ENCODE measurements at regions not wholly inside any gene's neighbourhood (a gene's known extent, or its start where the extent isn't known, plus 50 kb on each side); places are given as distances from the start of the nearest gene placed in this dataset.

DNA sequence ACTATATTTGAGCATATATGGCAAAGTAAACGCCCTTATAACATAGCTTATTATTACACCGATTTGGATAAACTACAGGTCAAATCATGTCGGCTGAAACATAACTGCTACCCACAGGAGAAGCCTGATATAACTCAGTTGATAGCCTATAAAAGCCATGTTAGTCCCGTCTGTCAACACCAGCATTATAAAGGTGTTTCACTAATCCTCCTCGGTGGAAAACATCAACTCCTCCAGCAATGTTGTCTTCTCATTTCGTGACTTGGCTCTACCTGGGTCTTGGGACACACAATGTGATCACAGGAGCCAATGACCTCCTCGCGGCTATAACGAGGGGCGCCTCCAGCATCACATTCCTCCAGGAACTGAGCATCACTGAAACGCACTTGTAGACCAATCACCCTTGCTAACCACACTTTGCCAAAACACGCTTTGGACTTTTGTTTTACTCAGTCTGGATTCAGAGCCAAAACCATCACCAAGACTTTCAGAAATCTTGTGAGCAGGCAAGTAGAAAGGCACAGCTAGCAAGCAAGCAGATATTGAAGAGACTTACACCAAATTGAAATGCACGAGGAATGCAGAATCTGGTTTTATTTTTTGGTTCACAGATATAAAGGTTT, 269.7 kb upstream of the NFE2L3 start:
- Histone ChIP-seq H3K79me2 (ENCODE audit: low read depth) (no peaks in the 10 kb centered on the region), H3K4me2 (no peak overlapping the region), H3K36me3 (ENCODE audit: low read depth) (no peaks in the 10 kb centered on the region), H3K27ac (no peak overlapping the region), H3K27me3 (ENCODE audit: insufficient read depth, low read depth) (peaks cover 75% of the 10 kb centered on the region), H3K4me1 (replicated peaks; ENCODE audit: insufficient read depth) (no peaks in the 10 kb centered on the region), H2AFZ (no peak overlapping the region), H3F3A (ENCODE audit: insufficient read depth, low read depth) (no peaks in the 10 kb centered on the region), H3K9me3 (ENCODE audit: insufficient read depth, low read depth) (no peaks in the 10 kb centered on the region), H3K4me3 (no peak overlapping the region), H3K9me2 (ENCODE audit: insufficient read depth) (no peaks in the 10 kb centered on the region), H4K20me1 (ENCODE audit: insufficient read depth) (no peaks in the 10 kb centered on the region)
- TF ChIP-seq EZH2 (IDR thresholded peaks at IDR 0.05; ENCODE audit: low read depth): no peak
- TF ChIP-seq, protein P1, sequence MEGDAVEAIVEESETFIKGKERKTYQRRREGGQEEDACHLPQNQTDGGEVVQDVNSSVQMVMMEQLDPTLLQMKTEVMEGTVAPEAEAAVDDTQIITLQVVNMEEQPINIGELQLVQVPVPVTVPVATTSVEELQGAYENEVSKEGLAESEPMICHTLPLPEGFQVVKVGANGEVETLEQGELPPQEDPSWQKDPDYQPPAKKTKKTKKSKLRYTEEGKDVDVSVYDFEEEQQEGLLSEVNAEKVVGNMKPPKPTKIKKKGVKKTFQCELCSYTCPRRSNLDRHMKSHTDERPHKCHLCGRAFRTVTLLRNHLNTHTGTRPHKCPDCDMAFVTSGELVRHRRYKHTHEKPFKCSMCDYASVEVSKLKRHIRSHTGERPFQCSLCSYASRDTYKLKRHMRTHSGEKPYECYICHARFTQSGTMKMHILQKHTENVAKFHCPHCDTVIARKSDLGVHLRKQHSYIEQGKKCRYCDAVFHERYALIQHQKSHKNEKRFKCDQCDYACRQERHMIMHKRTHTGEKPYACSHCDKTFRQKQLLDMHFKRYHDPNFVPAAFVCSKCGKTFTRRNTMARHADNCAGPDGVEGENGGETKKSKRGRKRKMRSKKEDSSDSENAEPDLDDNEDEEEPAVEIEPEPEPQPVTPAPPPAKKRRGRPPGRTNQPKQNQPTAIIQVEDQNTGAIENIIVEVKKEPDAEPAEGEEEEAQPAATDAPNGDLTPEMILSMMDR (conservative IDR thresholded peaks at IDR 0.05): no peak
- CTCF ChIA-PET: no interaction called here
- intact Hi-C loops (cut with micrococcal nuclease; ENCODE audit: unreplicated experiment): no loop called here
- POLR2A ChIA-PET (ENCODE audit: unreplicated experiment): no interaction called here
- no TSS peak for BruUV-seq (replicated peaks)
- DNase-seq: no peak

DNA sequence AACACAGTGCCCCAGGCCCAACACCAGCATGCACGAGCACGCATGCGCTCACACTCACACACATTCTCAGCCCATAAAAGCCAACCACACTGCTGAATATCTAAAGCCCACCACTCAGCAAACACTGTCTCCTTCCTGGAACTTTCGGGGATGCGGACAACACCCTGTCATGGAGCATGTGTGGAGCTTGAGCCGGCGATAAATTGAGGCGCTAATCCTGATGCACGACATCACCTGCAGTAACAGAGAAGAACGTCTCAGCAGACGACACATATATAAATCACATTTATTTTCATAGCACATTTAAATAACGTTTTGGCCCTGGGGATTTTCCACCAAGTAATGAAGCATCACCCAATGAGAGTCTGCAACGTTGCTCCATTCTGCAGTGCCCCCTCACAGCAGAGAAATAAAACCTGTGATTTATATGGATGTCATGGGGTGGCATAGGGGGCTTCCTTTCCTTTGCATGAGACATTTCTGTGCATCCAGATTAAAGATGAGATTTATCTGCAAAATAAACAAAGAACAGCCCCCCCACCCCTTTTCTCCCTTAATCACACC, 267.7 kb upstream of the NFE2L3 start:
- Histone ChIP-seq H3K4me3 (no peak overlapping the region), H3K27me3 (ENCODE audit: insufficient read depth, low read depth) (peaks cover 55% of the 10 kb centered on the region), H4K20me1 (ENCODE audit: insufficient read depth) (no peaks in the 10 kb centered on the region), H3K4me1 (replicated peaks; ENCODE audit: insufficient read depth) (no peaks in the 10 kb centered on the region), H3K9me3 (ENCODE audit: insufficient read depth, low read depth) (no peaks in the 10 kb centered on the region), H3K4me2 (no peak overlapping the region), H3K9me2 (ENCODE audit: insufficient read depth) (no peaks in the 10 kb centered on the region; the same call in 1 of the 2 replicates), H2AFZ (no peak overlapping the region), H3K36me3 (ENCODE audit: low read depth) (no peaks in the 10 kb centered on the region), H3K27ac (no peak overlapping the region), H3K79me2 (ENCODE audit: low read depth) (no peaks in the 10 kb centered on the region), H3F3A (ENCODE audit: insufficient read depth, low read depth) (no peaks in the 10 kb centered on the region)
- TF ChIP-seq, protein P1 (conservative IDR thresholded peaks at IDR 0.05): no peak
- no peak for TF ChIP-seq EZH2 (IDR thresholded peaks at IDR 0.05; ENCODE audit: low read depth)
- no peak for DNase-seq
- no TSS peak for BruUV-seq (replicated peaks)
- ChIA-PET CTCF (no interaction called here), POLR2A (ENCODE audit: unreplicated experiment) (no interaction called here)
- intact Hi-C loops (cut with micrococcal nuclease; ENCODE audit: unreplicated experiment): no loop called here

DNA sequence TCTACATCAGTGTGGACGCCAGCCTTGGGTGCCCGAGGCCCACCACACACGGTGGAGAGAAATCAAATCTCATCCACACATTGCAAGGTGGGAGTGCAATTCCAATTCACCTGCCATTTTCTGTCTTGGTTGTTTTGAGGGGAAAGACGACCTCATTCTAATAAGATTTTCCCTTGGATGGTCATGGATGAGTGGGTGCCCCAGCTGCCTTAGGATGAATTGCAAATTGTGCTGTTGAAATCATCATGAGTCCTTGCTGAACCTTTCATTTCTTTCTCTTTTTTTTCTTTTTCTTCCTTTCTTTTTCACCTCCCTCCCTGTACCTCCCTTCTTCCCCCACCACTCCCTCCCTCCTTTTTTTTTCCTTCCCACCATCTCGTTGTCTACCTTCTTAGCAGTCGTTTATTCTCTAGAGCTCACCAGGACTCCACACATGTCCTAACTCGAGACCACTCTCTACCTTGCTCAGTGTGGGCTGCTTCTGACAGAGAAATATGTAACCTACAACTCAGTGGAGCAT, 266.9 kb upstream of the NFE2L3 start:
- CTCF ChIA-PET: interaction anchor here (0.7 kb wide), 1 partner anchor 400 kb away, joined by 14 read pairs; no protein-coding TSS in a partner anchor
- Histone ChIP-seq H3K9me2 (ENCODE audit: insufficient read depth) (no peaks in the 10 kb centered on the region; the same call in 1 of the 2 replicates), H3F3A (ENCODE audit: insufficient read depth, low read depth) (no peaks in the 10 kb centered on the region), H2AFZ (no peak overlapping the region), H4K20me1 (ENCODE audit: insufficient read depth) (no peaks in the 10 kb centered on the region), H3K79me2 (ENCODE audit: low read depth) (no peaks in the 10 kb centered on the region), H3K4me2 (no peak overlapping the region), H3K4me3 (no peak overlapping the region), H3K36me3 (ENCODE audit: low read depth) (no peaks in the 10 kb centered on the region), H3K27me3 (ENCODE audit: insufficient read depth, low read depth) (peaks cover 48% of the 10 kb centered on the region), H3K27ac (no peak overlapping the region), H3K9me3 (ENCODE audit: insufficient read depth, low read depth) (no peaks in the 10 kb centered on the region), H3K4me1 (replicated peaks; ENCODE audit: insufficient read depth) (no peaks in the 10 kb centered on the region)
- TF ChIP-seq EZH2 (IDR thresholded peaks at IDR 0.05; ENCODE audit: low read depth): no peak
- TF ChIP-seq, protein P1 (conservative IDR thresholded peaks at IDR 0.05): no peak
- POLR2A ChIA-PET (ENCODE audit: unreplicated experiment): no interaction called here
- no TSS peak for BruUV-seq (replicated peaks)
- intact Hi-C loops (cut with micrococcal nuclease; ENCODE audit: unreplicated experiment): no loop called here
- DNase-seq: no peak
